ENCODE measurements at regions not wholly inside any gene's neighbourhood (a gene's known extent, or its start where the extent isn't known, plus 50 kb on each side); places are given as distances from the start of the nearest gene placed in this dataset.

DNA sequence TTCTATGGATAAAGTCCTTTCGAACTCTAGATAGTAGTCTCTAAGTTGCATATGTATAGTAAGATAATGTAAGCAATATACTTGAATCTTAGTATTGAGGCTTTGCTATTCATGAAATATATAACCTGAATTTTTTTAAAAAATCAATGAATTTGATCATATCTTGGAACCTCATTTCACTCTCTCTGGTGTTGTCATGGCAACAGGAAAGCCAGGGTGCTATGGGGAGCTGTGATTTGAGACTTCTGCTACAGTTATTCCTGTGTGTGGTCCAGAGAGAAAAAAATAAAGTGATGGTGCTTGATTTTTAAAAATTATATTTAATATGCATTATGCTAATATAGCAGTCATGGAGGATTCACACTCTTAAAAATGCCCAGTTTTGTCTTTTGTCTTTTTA is 508.0 kb downstream of the SNAPC1 start:
- DNase-seq (ENCODE audit: low read depth), result no peak

DNA sequence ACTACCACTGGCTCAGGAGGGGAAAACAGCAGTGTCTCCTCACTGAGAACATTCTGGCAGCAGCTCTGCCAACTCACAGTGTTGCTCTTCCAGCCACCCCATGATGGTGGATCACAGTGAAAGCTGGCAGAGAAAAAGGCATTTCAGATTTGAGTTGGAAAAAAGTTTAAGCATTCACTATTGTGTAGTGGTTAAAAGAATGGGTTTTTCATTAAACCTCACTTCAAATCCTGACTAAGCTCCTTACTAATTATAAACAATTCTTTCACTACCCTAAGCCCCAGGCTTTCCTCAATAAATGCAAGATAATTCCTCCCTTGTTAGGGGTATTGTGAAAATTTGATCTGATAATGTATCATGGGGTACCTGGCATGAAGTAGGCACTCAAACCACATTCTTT is 518.1 kb downstream of the SNAPC1 start:
- no peak for DNase-seq (ENCODE audit: low read depth)

DNA sequence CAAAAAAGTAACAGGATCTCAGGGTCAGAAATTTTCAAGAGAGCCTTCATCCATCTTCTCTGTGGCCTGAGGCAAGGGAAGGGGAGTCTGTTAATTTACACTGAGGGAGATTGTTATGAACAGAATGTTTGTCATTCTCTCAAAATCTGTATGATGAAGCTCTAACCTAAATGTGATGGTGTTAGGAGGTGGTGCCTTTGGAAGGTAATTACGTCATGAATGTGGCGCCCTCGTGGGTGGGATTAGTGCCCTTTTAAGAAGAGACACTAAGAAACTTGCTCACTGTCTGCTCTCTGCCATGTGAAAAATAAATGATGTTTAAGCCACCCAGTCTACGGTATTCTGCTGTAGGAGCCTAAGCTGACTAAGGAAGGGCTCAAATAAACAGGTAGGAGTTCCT is 521.6 kb downstream of the SNAPC1 start:
- no peak for DNase-seq (ENCODE audit: low read depth)

GRCh38 chr14:62289471-62289870 is 527.3 kb downstream of the SNAPC1 start:
- DNase-seq (ENCODE audit: low read depth), result no peak

- DNase-seq (ENCODE audit: low read depth), result no peak
Observed at GRCh38 chr14:62301080-62301479, 538.9 kb downstream of the SNAPC1 start.

DNA sequence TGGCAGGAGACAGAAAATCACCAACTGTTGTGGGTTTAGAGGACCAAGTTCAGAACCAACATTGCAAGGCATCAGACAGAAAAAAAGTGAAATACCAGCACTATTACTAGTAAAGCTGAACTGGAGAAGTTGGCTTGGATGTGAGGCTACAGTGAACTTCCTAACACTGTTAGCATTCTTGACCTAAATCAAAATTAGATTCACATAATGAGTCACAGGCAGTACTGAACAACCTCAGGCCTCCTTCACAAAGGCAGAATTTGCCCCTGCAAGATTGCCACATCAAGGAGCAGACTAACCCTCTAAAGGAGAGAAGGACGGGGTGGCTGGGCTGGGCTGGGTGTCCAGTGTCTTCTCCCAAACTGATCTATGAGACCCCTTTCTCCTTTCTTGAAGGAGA is 539.7 kb downstream of the SNAPC1 start:
- DNase-seq (ENCODE audit: low read depth), result no peak

DNA sequence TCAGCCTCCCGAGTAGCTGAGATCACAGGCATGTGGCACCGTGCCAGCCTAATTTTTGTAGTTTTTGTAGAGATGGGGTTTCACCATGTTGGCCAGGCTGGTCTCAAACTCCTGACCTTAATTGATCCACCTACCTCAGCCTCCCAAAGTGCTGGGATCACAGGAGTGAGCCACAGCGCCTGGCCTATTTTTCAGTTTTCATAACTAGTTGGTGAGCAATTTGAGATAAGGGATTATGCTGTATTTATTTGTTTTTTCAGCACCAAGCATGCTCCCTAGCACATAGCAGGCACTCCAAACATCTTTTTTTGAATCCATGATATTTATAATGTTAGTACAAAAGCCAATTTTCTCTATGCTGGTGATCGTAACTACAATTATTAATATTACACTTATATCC is 541.2 kb downstream of the SNAPC1 start:
- DNase-seq (ENCODE audit: low read depth), result no peak

- DNase-seq (ENCODE audit: low read depth), result no peak
Observed at GRCh38 chr14:62304257-62304656, 542.0 kb downstream of the SNAPC1 start.

DNA sequence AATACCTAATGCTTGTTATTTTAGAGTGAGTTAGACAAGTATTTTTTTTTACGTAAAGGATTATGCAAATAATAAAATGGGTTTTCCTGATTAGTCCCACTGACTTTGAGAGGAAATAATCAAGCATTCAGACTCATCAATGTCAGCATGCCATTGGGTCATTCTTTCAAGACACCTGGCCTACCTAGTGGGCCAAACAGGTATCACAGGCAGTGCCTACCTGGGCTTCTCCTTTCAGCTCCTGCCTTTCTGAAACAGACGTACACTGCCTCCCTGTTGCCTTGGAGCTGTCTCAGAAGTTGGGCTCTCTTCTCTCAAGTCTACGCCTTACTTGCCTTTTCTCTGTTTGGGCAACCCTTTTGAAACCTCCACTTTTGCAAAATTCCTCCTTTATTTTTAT is 545.6 kb downstream of the SNAPC1 start:
- no peak for DNase-seq (ENCODE audit: low read depth)

DNA sequence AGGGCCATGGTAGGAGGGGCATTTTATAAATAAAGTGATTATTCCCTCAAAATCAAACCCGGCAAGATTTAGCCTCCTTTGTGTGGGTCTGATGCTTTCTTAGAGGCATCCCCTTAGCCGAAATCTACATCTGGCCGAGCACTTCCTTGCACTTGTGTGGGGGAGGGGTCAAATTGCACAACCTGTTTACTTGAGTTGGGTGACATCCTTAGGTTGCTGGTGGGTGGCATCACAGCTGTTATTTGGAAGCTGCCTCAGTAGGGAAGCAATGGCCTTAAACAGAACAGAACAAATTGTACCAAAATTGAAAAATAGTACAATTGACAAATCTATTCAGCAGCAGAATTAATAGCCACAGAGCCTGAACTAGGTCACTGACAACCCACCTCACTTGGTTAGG is 546.1 kb downstream of the SNAPC1 start:
- DNase-seq (ENCODE audit: low read depth), result no peak

DNA sequence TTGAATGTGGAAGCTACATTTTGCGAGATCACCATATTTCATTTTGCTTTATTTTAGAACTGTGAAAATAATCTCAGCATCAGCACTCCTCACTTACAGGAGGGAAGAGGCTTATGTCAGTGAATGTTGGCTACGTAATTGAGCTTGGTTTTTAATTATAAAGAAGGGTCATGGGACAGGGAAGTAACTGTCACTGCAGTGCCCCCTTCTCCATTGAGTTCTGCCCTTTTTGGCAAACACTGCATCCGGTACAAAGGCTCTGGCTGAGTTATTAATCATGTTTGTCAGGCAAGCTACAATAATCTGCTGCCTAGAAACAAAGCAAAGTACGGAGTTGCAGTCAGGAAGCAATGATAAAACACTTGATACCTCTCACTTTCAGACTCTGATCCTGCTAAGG is 546.7 kb downstream of the SNAPC1 start:
- no peak for DNase-seq (ENCODE audit: low read depth)

DNA sequence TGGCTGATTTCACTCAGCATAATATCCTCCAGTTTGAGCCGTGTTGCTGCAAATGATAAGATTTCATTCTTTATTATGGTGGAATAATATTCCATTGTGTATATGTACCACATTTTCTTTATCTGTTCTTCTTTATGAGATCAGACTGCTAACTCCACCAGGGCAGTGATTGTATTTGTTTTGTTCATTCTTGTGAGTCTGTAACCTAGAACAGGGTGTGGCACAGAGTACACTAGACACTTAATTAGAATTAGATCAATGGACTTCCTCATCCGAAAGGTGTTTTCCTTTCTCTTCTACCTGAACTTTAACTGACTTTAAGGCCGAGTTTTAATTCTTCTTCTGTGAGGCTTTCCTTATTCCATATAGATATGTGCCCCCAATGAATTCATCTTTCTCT is 551.0 kb downstream of the SNAPC1 start:
- DNase-seq (ENCODE audit: low read depth), result no peak

DNA sequence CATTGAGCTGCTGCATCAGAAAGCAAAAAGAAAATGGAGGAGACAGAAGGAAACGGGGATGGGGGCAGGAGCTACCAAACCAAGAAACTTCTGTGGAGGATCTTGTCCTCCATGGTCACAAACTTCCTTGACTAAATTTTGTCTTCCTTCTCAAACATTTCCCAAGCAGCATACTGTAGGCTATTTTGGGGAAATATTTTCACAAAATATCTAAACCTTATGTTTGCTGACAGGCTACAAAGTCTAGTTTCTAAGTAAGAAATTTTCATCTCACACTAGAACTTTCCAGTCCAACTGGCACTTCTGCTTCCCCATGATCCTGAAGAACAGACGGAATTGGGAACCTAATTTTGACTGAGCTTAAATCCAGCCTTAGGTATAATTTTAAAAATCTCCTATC is 552.0 kb downstream of the SNAPC1 start:
- no peak for DNase-seq (ENCODE audit: low read depth)

- no peak for DNase-seq (ENCODE audit: low read depth)
Observed at GRCh38 chr14:62314871-62315270, 552.7 kb downstream of the SNAPC1 start.

GRCh38 chr14:62315631-62316030 is 553.4 kb downstream of the SNAPC1 start:
- no peak for DNase-seq (ENCODE audit: low read depth)

- no peak for DNase-seq (ENCODE audit: low read depth)
Observed at GRCh38 chr14:62322216-62322615, 560.0 kb downstream of the SNAPC1 start.

DNA sequence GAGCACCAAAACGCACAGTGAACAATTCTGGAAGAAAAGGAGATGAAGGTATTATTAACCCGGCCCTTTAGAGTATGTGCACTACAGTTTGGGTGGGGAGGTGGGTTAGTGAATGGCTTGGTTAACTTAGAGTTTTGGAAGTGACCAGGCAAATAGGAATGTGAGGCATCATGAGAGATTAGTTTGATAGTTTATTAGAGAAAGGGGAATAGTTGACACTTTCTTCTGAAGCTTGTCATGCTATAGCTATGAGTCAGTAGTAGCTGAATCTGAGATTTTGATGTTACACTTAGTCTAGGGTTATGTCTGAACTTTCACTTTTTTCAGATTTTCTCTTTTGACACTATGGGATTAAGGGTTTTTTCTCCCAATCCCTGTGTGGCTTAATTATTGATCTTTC is 567.2 kb downstream of the SNAPC1 start:
- DNase-seq (ENCODE audit: low read depth), result no peak

- no peak for DNase-seq (ENCODE audit: low read depth)
Observed at GRCh38 chr14:62347562-62348011, 585.4 kb downstream of the SNAPC1 start.

DNA sequence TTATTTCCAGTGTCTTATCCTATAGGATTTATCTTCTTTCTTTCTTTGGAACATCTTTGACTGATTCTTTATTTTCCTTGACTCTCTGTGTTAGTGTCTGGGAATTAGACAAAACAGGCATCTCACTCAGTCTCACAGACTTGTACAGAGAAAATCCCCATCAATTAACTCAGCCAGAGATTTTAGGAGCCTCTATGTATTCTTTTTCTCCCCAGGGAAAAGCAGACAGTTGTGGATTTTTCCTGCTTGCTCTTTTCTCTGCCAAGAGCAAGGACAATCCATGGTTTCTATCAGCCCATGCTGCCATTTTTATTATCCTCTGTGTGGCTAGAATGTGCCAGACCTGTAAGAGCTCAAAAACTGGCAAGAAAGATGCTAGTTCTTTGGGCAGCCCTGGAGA is 595.1 kb downstream of the SNAPC1 start:
- DNase-seq (ENCODE audit: low read depth), result no peak

DNA sequence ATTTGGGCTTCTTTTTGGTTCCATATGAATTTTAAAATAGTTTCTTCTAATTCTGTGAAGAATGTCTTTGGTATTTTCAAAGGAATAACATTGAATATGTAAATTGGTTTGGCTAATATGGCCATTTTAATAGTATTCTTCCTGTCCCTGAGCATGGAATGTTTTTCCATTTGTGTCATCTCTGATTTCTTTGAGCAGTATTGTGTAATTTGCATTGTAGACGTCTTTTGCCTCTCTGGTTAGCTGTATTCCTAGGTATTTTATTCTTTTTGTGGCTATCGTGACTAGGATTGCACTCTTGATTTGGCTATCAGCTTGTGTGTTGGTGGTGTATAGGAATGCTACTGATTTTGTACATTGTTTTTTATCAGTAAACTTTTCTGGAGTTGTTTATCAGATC is 601.9 kb downstream of the SNAPC1 start:
- DNase-seq (ENCODE audit: low read depth), result no peak

DNA sequence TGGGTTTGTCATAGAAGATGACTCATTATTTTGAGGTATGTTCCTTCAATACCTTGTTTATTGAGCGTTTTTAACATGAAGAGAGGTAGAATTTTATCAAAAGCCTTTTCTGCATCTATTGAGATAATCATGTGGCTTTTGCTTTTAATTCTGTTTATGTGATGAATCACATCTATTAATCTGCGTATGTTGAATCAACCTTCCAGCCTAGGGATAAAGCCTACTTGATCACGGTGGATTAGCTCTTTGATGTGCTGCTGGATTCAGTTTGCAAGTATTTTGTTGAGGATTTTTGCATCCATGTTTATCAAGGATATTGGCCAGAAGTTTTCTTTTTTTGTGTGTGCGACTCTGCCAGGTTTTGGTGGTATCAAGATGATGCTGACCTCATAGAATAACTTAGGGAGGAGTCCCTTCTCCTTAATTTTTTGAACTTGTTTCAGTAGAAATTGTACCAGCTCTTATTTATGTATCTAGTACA is 602.6 kb downstream of the SNAPC1 start:
- DNase-seq (ENCODE audit: low read depth), result no peak

- no peak for DNase-seq (ENCODE audit: low read depth)
Observed at GRCh38 chr14:62369919-62370560, 607.8 kb downstream of the SNAPC1 start.

- no peak for DNase-seq (ENCODE audit: low read depth)
Observed at GRCh38 chr14:62373944-62374343, 611.7 kb downstream of the SNAPC1 start.

GRCh38 chr14:62378057-62378456 is 615.8 kb downstream of the SNAPC1 start:
- DNase-seq (ENCODE audit: low read depth), result no peak
